ENCODE measurements at regions not wholly inside any gene's neighbourhood (a gene's known extent, or its start where the extent isn't known, plus 50 kb on each side); places are given as distances from the start of the nearest gene placed in this dataset.
"Not testable (repeated sequence)": the region's sequence is repeated elsewhere in the genome, so short reads cannot be mapped to it uniquely, and the experiment has no call there.

- no peak overlapping the region for H3K4me3 ChIP-seq (ENCODE audit: low read length in 2 of 2)
- no peaks in the 10 kb centered on the region for H3K27me3 ChIP-seq (ENCODE audit: control insufficient read depth in 2 of 2, insufficient read depth in 2 of 2, low read length in 2 of 2)
- no peak overlapping the region for H3K9ac ChIP-seq (ENCODE audit: low read depth in 1 of 2, low read length in 2 of 2)
- no peaks in the 10 kb centered on the region for H3K36me3 ChIP-seq (ENCODE audit: control insufficient read depth in 2 of 2, insufficient read depth in 2 of 2, low read length in 2 of 2)
- no peaks in the 10 kb centered on the region for H3K9me3 ChIP-seq (ENCODE audit: control insufficient read depth in 2 of 2, low read length in 2 of 2)
- no peaks in the 10 kb centered on the region for H3K4me1 ChIP-seq (ENCODE audit: control insufficient read depth in 2 of 2, insufficient read depth in 2 of 2, low read length in 2 of 2)
- H3K27ac ChIP-seq (ENCODE audit: low read depth in 2 of 2, low read length in 2 of 2): no peak overlapping the region
Measured at GRCh38 chr14:106187216-106187615, 660.8 kb downstream of the TMEM121 start.

- not testable (repeated sequence) for H3K27me3 ChIP-seq (ENCODE audit: control insufficient read depth in 2 of 2, insufficient read depth in 2 of 2, low read length in 2 of 2); H3K4me1 ChIP-seq (ENCODE audit: control insufficient read depth in 2 of 2, insufficient read depth in 2 of 2, low read length in 2 of 2); H3K9ac ChIP-seq (ENCODE audit: low read depth in 1 of 2, low read length in 2 of 2); H3K27ac ChIP-seq (ENCODE audit: low read depth in 2 of 2, low read length in 2 of 2); H3K9me3 ChIP-seq (ENCODE audit: control insufficient read depth in 2 of 2, low read length in 2 of 2); H3K36me3 ChIP-seq (ENCODE audit: control insufficient read depth in 2 of 2, insufficient read depth in 2 of 2, low read length in 2 of 2); H3K4me3 ChIP-seq (ENCODE audit: low read length in 2 of 2)
Measured at GRCh38 chr14:106192701-106193100, 666.3 kb downstream of the TMEM121 start.

GRCh38 chr14:106196459-106196858, 670.1 kb downstream of the TMEM121 start:
- not testable (repeated sequence) for H3K27me3 ChIP-seq (ENCODE audit: control insufficient read depth in 2 of 2, insufficient read depth in 2 of 2, low read length in 2 of 2); H3K9ac ChIP-seq (ENCODE audit: low read depth in 1 of 2, low read length in 2 of 2); H3K4me1 ChIP-seq (ENCODE audit: control insufficient read depth in 2 of 2, insufficient read depth in 2 of 2, low read length in 2 of 2); H3K36me3 ChIP-seq (ENCODE audit: control insufficient read depth in 2 of 2, insufficient read depth in 2 of 2, low read length in 2 of 2); H3K9me3 ChIP-seq (ENCODE audit: control insufficient read depth in 2 of 2, low read length in 2 of 2); H3K27ac ChIP-seq (ENCODE audit: low read depth in 2 of 2, low read length in 2 of 2); H3K4me3 ChIP-seq (ENCODE audit: low read length in 2 of 2)

GRCh38 chr14:106197264-106197663, 670.9 kb downstream of the TMEM121 start:
- not testable (repeated sequence) for H3K36me3 ChIP-seq (ENCODE audit: control insufficient read depth in 2 of 2, insufficient read depth in 2 of 2, low read length in 2 of 2); H3K9me3 ChIP-seq (ENCODE audit: control insufficient read depth in 2 of 2, low read length in 2 of 2); H3K27me3 ChIP-seq (ENCODE audit: control insufficient read depth in 2 of 2, insufficient read depth in 2 of 2, low read length in 2 of 2); H3K9ac ChIP-seq (ENCODE audit: low read depth in 1 of 2, low read length in 2 of 2); H3K27ac ChIP-seq (ENCODE audit: low read depth in 2 of 2, low read length in 2 of 2); H3K4me3 ChIP-seq (ENCODE audit: low read length in 2 of 2); H3K4me1 ChIP-seq (ENCODE audit: control insufficient read depth in 2 of 2, insufficient read depth in 2 of 2, low read length in 2 of 2)

GRCh38 chr14:106199097-106199496, 672.7 kb downstream of the TMEM121 start:
- Histone ChIP-seq H3K9me3 (ENCODE audit: control insufficient read depth in 2 of 2, low read length in 2 of 2) (no peaks in the 10 kb centered on the region), H3K4me1 (ENCODE audit: control insufficient read depth in 2 of 2, insufficient read depth in 2 of 2, low read length in 2 of 2) (no peaks in the 10 kb centered on the region), H3K4me3 (ENCODE audit: low read length in 2 of 2) (no peak overlapping the region), H3K9ac (ENCODE audit: low read depth in 1 of 2, low read length in 2 of 2) (no peak overlapping the region), H3K36me3 (ENCODE audit: control insufficient read depth in 2 of 2, insufficient read depth in 2 of 2, low read length in 2 of 2) (no peaks in the 10 kb centered on the region), H3K27me3 (ENCODE audit: control insufficient read depth in 2 of 2, insufficient read depth in 2 of 2, low read length in 2 of 2) (no peaks in the 10 kb centered on the region), H3K27ac (ENCODE audit: low read depth in 2 of 2, low read length in 2 of 2) (no peak overlapping the region)

- Histone ChIP-seq H3K4me3 (ENCODE audit: low read length in 2 of 2) (no peak overlapping the region), H3K9me3 (ENCODE audit: control insufficient read depth in 2 of 2, low read length in 2 of 2) (no peaks in the 10 kb centered on the region)
Measured at GRCh38 chr14:106200541-106201315, 674.3 kb downstream of the TMEM121 start.

GRCh38 chr14:106201376-106201775, 675.0 kb downstream of the TMEM121 start:
- no peaks in the 10 kb centered on the region for H3K27me3 ChIP-seq (ENCODE audit: control insufficient read depth in 2 of 2, insufficient read depth in 2 of 2, low read length in 2 of 2)
- no peaks in the 10 kb centered on the region for H3K9me3 ChIP-seq (ENCODE audit: control insufficient read depth in 2 of 2, low read length in 2 of 2)

More at GRCh38 chr14:106200541-106201315, 674.3 kb downstream of the TMEM121 start:
- Histone ChIP-seq H3K27ac (ENCODE audit: low read depth in 2 of 2, low read length in 2 of 2) (no peak overlapping the region), H3K36me3 (ENCODE audit: control insufficient read depth in 2 of 2, insufficient read depth in 2 of 2, low read length in 2 of 2) (no peaks in the 10 kb centered on the region), H3K4me1 (ENCODE audit: control insufficient read depth in 2 of 2, insufficient read depth in 2 of 2, low read length in 2 of 2) (no peaks in the 10 kb centered on the region), H3K9ac (ENCODE audit: low read depth in 1 of 2, low read length in 2 of 2) (no peak overlapping the region), H3K27me3 (ENCODE audit: control insufficient read depth in 2 of 2, insufficient read depth in 2 of 2, low read length in 2 of 2) (no peaks in the 10 kb centered on the region)

GRCh38 chr14:106203438-106203837, 677.1 kb downstream of the TMEM121 start:
- Histone ChIP-seq H3K4me3 (ENCODE audit: low read length in 2 of 2) (no peak overlapping the region), H3K9ac (ENCODE audit: low read depth in 1 of 2, low read length in 2 of 2) (no peak overlapping the region), H3K27ac (ENCODE audit: low read depth in 2 of 2, low read length in 2 of 2) (no peak overlapping the region), H3K4me1 (ENCODE audit: control insufficient read depth in 2 of 2, insufficient read depth in 2 of 2, low read length in 2 of 2) (no peaks in the 10 kb centered on the region), H3K27me3 (ENCODE audit: control insufficient read depth in 2 of 2, insufficient read depth in 2 of 2, low read length in 2 of 2) (no peaks in the 10 kb centered on the region), H3K9me3 (ENCODE audit: control insufficient read depth in 2 of 2, low read length in 2 of 2) (no peaks in the 10 kb centered on the region), H3K36me3 (ENCODE audit: control insufficient read depth in 2 of 2, insufficient read depth in 2 of 2, low read length in 2 of 2) (no peaks in the 10 kb centered on the region)

More at GRCh38 chr14:106201376-106201775, 675.0 kb downstream of the TMEM121 start:
- no peak overlapping the region for H3K4me3 ChIP-seq (ENCODE audit: low read length in 2 of 2)
- H3K9ac ChIP-seq (ENCODE audit: low read depth in 1 of 2, low read length in 2 of 2): no peak overlapping the region
- no peak overlapping the region for H3K27ac ChIP-seq (ENCODE audit: low read depth in 2 of 2, low read length in 2 of 2)
- no peaks in the 10 kb centered on the region for H3K36me3 ChIP-seq (ENCODE audit: control insufficient read depth in 2 of 2, insufficient read depth in 2 of 2, low read length in 2 of 2)
- no peaks in the 10 kb centered on the region for H3K4me1 ChIP-seq (ENCODE audit: control insufficient read depth in 2 of 2, insufficient read depth in 2 of 2, low read length in 2 of 2)

GRCh38 chr14:106204063-106204462, 677.7 kb downstream of the TMEM121 start:
- Histone ChIP-seq H3K4me1 (ENCODE audit: control insufficient read depth in 2 of 2, insufficient read depth in 2 of 2, low read length in 2 of 2) (no peaks in the 10 kb centered on the region), H3K27ac (ENCODE audit: low read depth in 2 of 2, low read length in 2 of 2) (no peak overlapping the region), H3K27me3 (ENCODE audit: control insufficient read depth in 2 of 2, insufficient read depth in 2 of 2, low read length in 2 of 2) (no peaks in the 10 kb centered on the region), H3K4me3 (ENCODE audit: low read length in 2 of 2) (no peak overlapping the region), H3K9ac (ENCODE audit: low read depth in 1 of 2, low read length in 2 of 2) (no peak overlapping the region), H3K9me3 (ENCODE audit: control insufficient read depth in 2 of 2, low read length in 2 of 2) (no peaks in the 10 kb centered on the region), H3K36me3 (ENCODE audit: control insufficient read depth in 2 of 2, insufficient read depth in 2 of 2, low read length in 2 of 2) (no peaks in the 10 kb centered on the region)

- H3K9me3 ChIP-seq (ENCODE audit: control insufficient read depth in 2 of 2, low read length in 2 of 2): no peaks in the 10 kb centered on the region
- no peaks in the 10 kb centered on the region for H3K27me3 ChIP-seq (ENCODE audit: control insufficient read depth in 2 of 2, insufficient read depth in 2 of 2, low read length in 2 of 2)
- H3K4me1 ChIP-seq (ENCODE audit: control insufficient read depth in 2 of 2, insufficient read depth in 2 of 2, low read length in 2 of 2): no peaks in the 10 kb centered on the region
- no peaks in the 10 kb centered on the region for H3K36me3 ChIP-seq (ENCODE audit: control insufficient read depth in 2 of 2, insufficient read depth in 2 of 2, low read length in 2 of 2)
- H3K4me3 ChIP-seq (ENCODE audit: low read length in 2 of 2): no peak overlapping the region
- no peak overlapping the region for H3K9ac ChIP-seq (ENCODE audit: low read depth in 1 of 2, low read length in 2 of 2)
- no peak overlapping the region for H3K27ac ChIP-seq (ENCODE audit: low read depth in 2 of 2, low read length in 2 of 2)
Measured at GRCh38 chr14:106207316-106207715, 680.9 kb downstream of the TMEM121 start.
